SK-N-SH (cell line): ENCODE measurements at regions not wholly inside any gene's neighbourhood (a gene's known extent, or its start where the extent isn't known, plus 50 kb on each side); places are given as distances from the start of the nearest gene placed in this dataset.

Experiments used
- CHD2 ChIP-seq: fragments of 150-350 bp; IDR thresholded peaks from 2 replicates; pipeline ENCODE4 v1.6.1; 2018; ENCODE audit warnings: low read length; ENCODE audit not compliant: partially characterized antibody
- EP300 ChIP-seq, 2 experiments: IDR thresholded peaks; 2 replicates each; pipeline versions ENCODE4 v1.4.0 to v1.6.1; 2012; ENCODE audit warnings: borderline replicate concordance in 1 of 2, low read depth in 1 of 2, low read length in 1 of 2
- FOXJ3 ChIP-seq: sonication (generic); formaldehyde crosslinking; IDR thresholded peaks from 2 replicates; pipeline ENCODE4 v1.5.1; 2020; ENCODE audit warnings: mild to moderate bottlenecking, missing genetic modification reagents
- POLR2AphosphoS5 ChIP-seq: IDR thresholded peaks from 2 replicates; pipeline ENCODE4 v1.6.1; 2012; ENCODE audit warnings: low read depth, low read length
- RAD21 ChIP-seq: IDR thresholded peaks from 2 replicates; pipeline ENCODE4 v1.6.1; 2012; ENCODE audit warnings: mild to moderate bottlenecking, low read length
- RXRA ChIP-seq: IDR thresholded peaks from 2 replicates; pipeline ENCODE4 v1.4.0; 2012; ENCODE audit warnings: low read depth, mild to moderate bottlenecking, borderline replicate concordance
- TAF1 ChIP-seq: IDR thresholded peaks from 2 replicates; pipeline ENCODE4 v1.6.1; 2012; ENCODE audit warnings: low read depth, mild to moderate bottlenecking, low read length, moderate library complexity, borderline replicate concordance
- TF ChIP-seq, protein P1 (sequence below): fragments of 200-600 bp; sonication (generic); IDR thresholded peaks from 2 replicates; pipeline ENCODE4 v1.6.1; 2017; ENCODE audit warnings: antibody characterized with exemption, mild to moderate bottlenecking, moderate library complexity
- TF ChIP-seq, protein P2 (sequence below): IDR thresholded peaks from 2 replicates; pipeline ENCODE4 v1.4.0; 2012; ENCODE audit warnings: low read depth, borderline replicate concordance

DNA sequence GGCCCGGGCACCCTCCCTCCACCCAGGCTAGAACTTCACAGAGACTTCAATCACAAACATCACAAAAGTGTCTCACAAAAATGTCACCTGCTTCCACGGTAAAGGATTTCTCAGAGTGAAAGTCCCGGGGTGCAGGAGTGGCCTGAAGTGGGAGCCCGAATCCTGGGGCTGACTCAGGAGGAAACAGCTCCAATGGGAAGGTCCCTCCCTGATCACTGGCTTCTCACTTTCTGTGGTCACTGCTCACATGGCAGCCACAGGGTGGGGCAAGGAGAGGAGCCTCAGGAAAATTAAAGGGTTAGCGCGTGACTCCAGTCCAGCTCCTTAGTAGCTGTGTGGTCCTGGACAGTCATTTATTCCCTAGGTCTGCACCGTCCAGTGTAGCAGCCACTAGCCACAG, 564.5 kb upstream of the B3GAT1 start:
- TF ChIP-seq, protein P1, sequence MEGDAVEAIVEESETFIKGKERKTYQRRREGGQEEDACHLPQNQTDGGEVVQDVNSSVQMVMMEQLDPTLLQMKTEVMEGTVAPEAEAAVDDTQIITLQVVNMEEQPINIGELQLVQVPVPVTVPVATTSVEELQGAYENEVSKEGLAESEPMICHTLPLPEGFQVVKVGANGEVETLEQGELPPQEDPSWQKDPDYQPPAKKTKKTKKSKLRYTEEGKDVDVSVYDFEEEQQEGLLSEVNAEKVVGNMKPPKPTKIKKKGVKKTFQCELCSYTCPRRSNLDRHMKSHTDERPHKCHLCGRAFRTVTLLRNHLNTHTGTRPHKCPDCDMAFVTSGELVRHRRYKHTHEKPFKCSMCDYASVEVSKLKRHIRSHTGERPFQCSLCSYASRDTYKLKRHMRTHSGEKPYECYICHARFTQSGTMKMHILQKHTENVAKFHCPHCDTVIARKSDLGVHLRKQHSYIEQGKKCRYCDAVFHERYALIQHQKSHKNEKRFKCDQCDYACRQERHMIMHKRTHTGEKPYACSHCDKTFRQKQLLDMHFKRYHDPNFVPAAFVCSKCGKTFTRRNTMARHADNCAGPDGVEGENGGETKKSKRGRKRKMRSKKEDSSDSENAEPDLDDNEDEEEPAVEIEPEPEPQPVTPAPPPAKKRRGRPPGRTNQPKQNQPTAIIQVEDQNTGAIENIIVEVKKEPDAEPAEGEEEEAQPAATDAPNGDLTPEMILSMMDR: no peak
- TF ChIP-seq, protein P2, sequence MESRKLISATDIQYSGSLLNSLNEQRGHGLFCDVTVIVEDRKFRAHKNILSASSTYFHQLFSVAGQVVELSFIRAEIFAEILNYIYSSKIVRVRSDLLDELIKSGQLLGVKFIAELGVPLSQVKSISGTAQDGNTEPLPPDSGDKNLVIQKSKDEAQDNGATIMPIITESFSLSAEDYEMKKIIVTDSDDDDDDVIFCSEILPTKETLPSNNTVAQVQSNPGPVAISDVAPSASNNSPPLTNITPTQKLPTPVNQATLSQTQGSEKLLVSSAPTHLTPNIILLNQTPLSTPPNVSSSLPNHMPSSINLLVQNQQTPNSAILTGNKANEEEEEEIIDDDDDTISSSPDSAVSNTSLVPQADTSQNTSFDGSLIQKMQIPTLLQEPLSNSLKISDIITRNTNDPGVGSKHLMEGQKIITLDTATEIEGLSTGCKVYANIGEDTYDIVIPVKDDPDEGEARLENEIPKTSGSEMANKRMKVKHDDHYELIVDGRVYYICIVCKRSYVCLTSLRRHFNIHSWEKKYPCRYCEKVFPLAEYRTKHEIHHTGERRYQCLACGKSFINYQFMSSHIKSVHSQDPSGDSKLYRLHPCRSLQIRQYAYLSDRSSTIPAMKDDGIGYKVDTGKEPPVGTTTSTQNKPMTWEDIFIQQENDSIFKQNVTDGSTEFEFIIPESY: no peak
- no peak for TF ChIP-seq FOXJ3
- no peak for TF ChIP-seq RAD21
- TF ChIP-seq TAF1: no peak
- no peak for TF ChIP-seq CHD2
- TF ChIP-seq POLR2AphosphoS5: no peak
- TF ChIP-seq EP300 (IDR thresholded peaks at IDR 0.05; ENCODE audit: borderline replicate concordance in 1 of 2, low read depth in 1 of 2, low read length in 1 of 2): no peak
- no peak for TF ChIP-seq RXRA
